H1 (cell line): ENCODE measurements at regions not wholly inside any gene's neighbourhood (a gene's known extent, or its start where the extent isn't known, plus 50 kb on each side); places are given as distances from the start of the nearest gene placed in this dataset.

Source experiments
- EZH2 ChIP-seq: fragments of 200-600 bp; sonication (generic); IDR thresholded peaks from 2 replicates; pipeline ENCODE4 v1.7.1; 2012; ENCODE audit warnings: low read depth, mild to moderate bottlenecking, moderate library complexity, low read length, inconsistent platforms; ENCODE audit not compliant: severe bottlenecking
- KDM5A ChIP-seq: fragments of 200-600 bp; IDR thresholded peaks from 2 replicates; pipeline ENCODE4 v1.7.1; 2012; ENCODE audit warnings: mild to moderate bottlenecking, low read length, inconsistent platforms, mixed read lengths
- RBBP5 ChIP-seq: IDR thresholded peaks from 2 replicates; pipeline ENCODE4 v1.7.1; 2012; ENCODE audit warnings: low read depth, mild to moderate bottlenecking, inconsistent platforms, low read length, moderate library complexity, borderline replicate concordance
- SP2 ChIP-seq: IDR thresholded peaks from 2 replicates; pipeline ENCODE4 v1.6.1; 2012; ENCODE audit warnings: mild to moderate bottlenecking, low read length, inconsistent platforms
- TCF12 ChIP-seq: IDR thresholded peaks from 2 replicates; pipeline ENCODE4 v1.6.1; 2011; ENCODE audit warnings: low read depth, mild to moderate bottlenecking, low read length
- TF ChIP-seq, protein P1 (sequence below), 3 experiments: IDR thresholded peaks; 1 replicate in 2 of 3; 2 replicates in 1 of 3; pipeline versions ENCODE4 v1.5.1 to v1.6.1; 2011; ENCODE audit warnings: low read length in 3 of 3, mild to moderate bottlenecking in 3 of 3, inconsistent platforms in 2 of 3, low read depth in 1 of 3, moderate library complexity in 1 of 3; ENCODE audit not compliant: insufficient read depth in 1 of 3; ENCODE audit errors: control extremely low read depth in 1 of 3

DNA sequence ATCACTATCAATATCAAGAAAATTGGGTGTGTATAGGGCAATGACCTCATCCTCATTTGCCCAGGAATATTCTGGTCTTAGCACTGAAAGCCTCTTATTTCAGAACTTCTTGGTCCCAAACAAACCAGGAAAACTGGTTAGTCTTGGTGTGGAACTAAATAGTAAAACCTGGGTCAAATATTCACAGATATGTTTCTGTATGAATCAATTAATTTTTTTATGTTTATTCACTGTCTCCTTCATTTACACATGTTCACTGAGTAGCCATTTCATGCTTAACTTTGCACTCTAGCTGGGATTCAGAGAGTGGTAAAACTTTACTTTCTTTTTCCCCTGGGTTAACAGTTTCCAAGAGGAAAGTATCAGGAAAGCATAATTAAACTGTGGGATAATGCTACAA, 113.7 kb upstream of the PAPPA start:
- TF ChIP-seq TCF12 (no peak), KDM5A (no peak), RBBP5 (no peak), EZH2 (no peak), SP2 (no peak)
- TF ChIP-seq, protein P1, sequence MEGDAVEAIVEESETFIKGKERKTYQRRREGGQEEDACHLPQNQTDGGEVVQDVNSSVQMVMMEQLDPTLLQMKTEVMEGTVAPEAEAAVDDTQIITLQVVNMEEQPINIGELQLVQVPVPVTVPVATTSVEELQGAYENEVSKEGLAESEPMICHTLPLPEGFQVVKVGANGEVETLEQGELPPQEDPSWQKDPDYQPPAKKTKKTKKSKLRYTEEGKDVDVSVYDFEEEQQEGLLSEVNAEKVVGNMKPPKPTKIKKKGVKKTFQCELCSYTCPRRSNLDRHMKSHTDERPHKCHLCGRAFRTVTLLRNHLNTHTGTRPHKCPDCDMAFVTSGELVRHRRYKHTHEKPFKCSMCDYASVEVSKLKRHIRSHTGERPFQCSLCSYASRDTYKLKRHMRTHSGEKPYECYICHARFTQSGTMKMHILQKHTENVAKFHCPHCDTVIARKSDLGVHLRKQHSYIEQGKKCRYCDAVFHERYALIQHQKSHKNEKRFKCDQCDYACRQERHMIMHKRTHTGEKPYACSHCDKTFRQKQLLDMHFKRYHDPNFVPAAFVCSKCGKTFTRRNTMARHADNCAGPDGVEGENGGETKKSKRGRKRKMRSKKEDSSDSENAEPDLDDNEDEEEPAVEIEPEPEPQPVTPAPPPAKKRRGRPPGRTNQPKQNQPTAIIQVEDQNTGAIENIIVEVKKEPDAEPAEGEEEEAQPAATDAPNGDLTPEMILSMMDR (IDR thresholded peaks at IDR 0.05; ENCODE audit: control extremely low read depth in 1 of 3, insufficient read depth in 1 of 3, low read depth in 1 of 3, low read length in 3 of 3), result no peak
